ENCODE measurements at regions not wholly inside any gene's neighbourhood (a gene's known extent, or its start where the extent isn't known, plus 50 kb on each side); places are given as distances from the start of the nearest gene placed in this dataset.
A peak's percentile ranks its signal among the peaks of the same experiment; 100 is the strongest.

DNA sequence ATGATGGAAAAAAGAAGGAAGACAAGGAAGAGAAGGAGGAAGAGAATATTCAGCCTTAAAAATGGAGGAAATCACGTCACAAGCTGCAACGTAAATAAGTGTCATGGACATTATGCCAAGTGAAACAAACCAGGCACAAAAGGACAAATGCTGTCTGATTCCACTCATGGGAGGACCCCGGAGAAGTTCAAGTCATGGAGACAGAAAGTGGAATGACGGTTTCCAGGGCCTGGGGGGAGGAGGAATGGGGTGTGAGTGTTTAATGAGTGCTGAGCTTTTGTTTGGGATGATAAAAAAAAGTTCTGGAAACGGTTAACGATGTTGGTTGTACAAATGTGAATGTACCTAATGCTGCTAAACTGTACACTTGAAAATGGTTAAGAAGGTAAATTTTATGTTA lies 439.5 kb downstream of the GADD45G start:
- ChIA-PET CTCF (interaction anchor here (1.3 kb wide), 1 partner anchor 450 kb away, joined by 4 read pairs; no protein-coding TSS in a partner anchor), POLR2A (interaction anchor here (0.7 kb wide), 1 partner anchor 440 kb away, joined by 3 read pairs; the partner anchor contains the start of gene GADD45G), RAD21 (ENCODE audit: low non-redundant PET in 1 of 2, low total read pairs in 2 of 2, uncharacterized antibody in 2 of 2, unreplicated experiment in 2 of 2) (no interaction called here)
- Histone ChIP-seq H2AFZ (ENCODE audit: low read depth, low read length, poor library complexity, severe bottlenecking) (no peak overlapping the region), H3K27me3 (ENCODE audit: insufficient read depth, low read length) (no peaks in the 10 kb centered on the region), H3K4me3 (replicated peaks in 1 of 2; ENCODE audit: low read depth in 1 of 2, low read length in 2 of 2) (no peak overlapping the region), H4K20me1 (ENCODE audit: insufficient read depth) (no peaks in the 10 kb centered on the region), H3K9me3 (ENCODE audit: control insufficient read depth in 1 of 2, insufficient read depth in 1 of 2, low read depth in 1 of 2, low read length in 2 of 2) (no peaks in the 10 kb centered on the region), H3K9me2 (ENCODE audit: insufficient read depth) (no peaks in the 10 kb centered on the region), H3K4me1 (ENCODE audit: control insufficient read depth in 1 of 2, insufficient read depth in 2 of 2, low read length in 2 of 2) (peaks cover 0 to 5% of the 10 kb centered on the region in 2 experiments; a peak in 2 of 4 replicates), H3K27ac (ENCODE audit: low read depth, low read length) (no peak overlapping the region), H3K9ac (ENCODE audit: low read length) (no peak overlapping the region), H3K4me2 (ENCODE audit: low read length) (peak overlapping the region; percentile 29; the same call in 1 of the 2 replicates), H3K36me3 (ENCODE audit: control insufficient read depth in 1 of 2, insufficient read depth in 2 of 2, low read length in 2 of 2) (no peaks in the 10 kb centered on the region), H3K79me2 (ENCODE audit: insufficient read depth, low read length) (no peaks in the 10 kb centered on the region)
- ATAC-seq (no peak), DNase-seq (ENCODE audit: low read depth, low spot score) (no peak)
- TF ChIP-seq SP1 (IDR thresholded peaks at IDR 0.05; ENCODE audit: low read depth) = no peak
- TF ChIP-seq FOSL1 (IDR thresholded peaks at IDR 0.05; ENCODE audit: low read depth) = no peak
- TF ChIP-seq ELF1 (IDR thresholded peaks at IDR 0.05; ENCODE audit: borderline replicate concordance, low read depth) = no peak
- TF ChIP-seq EGR1 (IDR thresholded peaks at IDR 0.05; ENCODE audit: low read depth) = no peak
- TF ChIP-seq ZBTB33 (IDR thresholded peaks at IDR 0.05; ENCODE audit: extremely low read depth, insufficient replicate concordance, low read length) = no peak
- TF ChIP-seq RAD21 (IDR thresholded peaks at IDR 0.05; ENCODE audit: low read depth) = no peak
- no peak for TF ChIP-seq CTCF (IDR thresholded peaks at IDR 0.05 in 2 of 3, conservative IDR thresholded peaks at IDR 0.05 in 1 of 3; ENCODE audit: borderline replicate concordance in 1 of 3, insufficient read depth in 1 of 3, low read depth in 2 of 3, low read length in 2 of 3)
- no peak for TF ChIP-seq EZH2 (IDR thresholded peaks at IDR 0.05)
- TF ChIP-seq REST (IDR thresholded peaks at IDR 0.05; ENCODE audit: low read depth) = no peak
- TF ChIP-seq JUND (IDR thresholded peaks at IDR 0.05) = no peak
- TF ChIP-seq CEBPB (IDR thresholded peaks at IDR 0.05; ENCODE audit: low read depth) = no peak
- TF ChIP-seq MAX (IDR thresholded peaks at IDR 0.05) = no peak
- no peak for TF ChIP-seq POLR2AphosphoS5 (IDR thresholded peaks at IDR 0.05; ENCODE audit: low read depth, low read length)
- TF ChIP-seq ZFX (IDR thresholded peaks at IDR 0.05) = no peak
- TF ChIP-seq, protein P1, sequence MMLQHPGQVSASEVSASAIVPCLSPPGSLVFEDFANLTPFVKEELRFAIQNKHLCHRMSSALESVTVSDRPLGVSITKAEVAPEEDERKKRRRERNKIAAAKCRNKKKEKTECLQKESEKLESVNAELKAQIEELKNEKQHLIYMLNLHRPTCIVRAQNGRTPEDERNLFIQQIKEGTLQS (IDR thresholded peaks at IDR 0.05) = no peak
- no peak for TF ChIP-seq SIN3A (IDR thresholded peaks at IDR 0.05; ENCODE audit: low read depth)
- TF ChIP-seq CBX3 (IDR thresholded peaks at IDR 0.05; ENCODE audit: low read depth) = no peak
- BruUV-seq (replicated peaks) = no TSS peak
- intact Hi-C loops (cut with micrococcal nuclease) = no loop called here
